HG03108 (cell line): ENCODE measurements at regions not wholly inside any gene's neighbourhood (a gene's known extent, or its start where the extent isn't known, plus 50 kb on each side); places are given as distances from the start of the nearest gene placed in this dataset.

Experiments
- ATAC-seq: cut with Tn5 transposase; IDR thresholded peaks from one replicate; pipeline ENCODE4 v1.9.1; 2021; ENCODE audit warnings: moderate library complexity; ENCODE audit not compliant: unreplicated experiment

GRCh38 chr5:63894690-63895089 lies 67.6 kb downstream of the HTR1A start:
- ATAC-seq = no peak

- ATAC-seq = no peak
Observed at GRCh38 chr5:63878788-63879187, 83.5 kb downstream of the HTR1A start.

GRCh38 chr5:63877961-63878360 lies 84.3 kb downstream of the HTR1A start:
- no peak for ATAC-seq

GRCh38 chr5:63860379-63860778 lies 101.9 kb downstream of the HTR1A start:
- ATAC-seq = no peak

GRCh38 chr5:63854076-63854475 lies 108.2 kb downstream of the HTR1A start:
- ATAC-seq = no peak

GRCh38 chr5:63843190-63843589 lies 119.1 kb downstream of the HTR1A start:
- no peak for ATAC-seq

- ATAC-seq = no peak
Observed at GRCh38 chr5:63837437-63837836, 124.8 kb downstream of the HTR1A start.

GRCh38 chr5:63831381-63831780 lies 130.9 kb downstream of the HTR1A start:
- no peak for ATAC-seq

GRCh38 chr5:63825984-63826383 lies 136.3 kb downstream of the HTR1A start:
- ATAC-seq = no peak

- ATAC-seq = no peak
Observed at GRCh38 chr5:63823583-63823982, 138.7 kb downstream of the HTR1A start.

- ATAC-seq = no peak
Observed at GRCh38 chr5:63822614-63823013, 139.6 kb downstream of the HTR1A start.

GRCh38 chr5:63820577-63820976 lies 141.7 kb downstream of the HTR1A start:
- ATAC-seq = no peak

GRCh38 chr5:63812693-63813092 lies 149.6 kb downstream of the HTR1A start:
- no peak for ATAC-seq

- no peak for ATAC-seq
Observed at GRCh38 chr5:63811961-63812360, 150.3 kb downstream of the HTR1A start.

GRCh38 chr5:63811286-63811685 lies 151.0 kb downstream of the HTR1A start:
- ATAC-seq = no peak

GRCh38 chr5:63805151-63805550 lies 157.1 kb downstream of the HTR1A start:
- ATAC-seq = no peak

- no peak for ATAC-seq
Observed at GRCh38 chr5:63803165-63803564, 159.1 kb downstream of the HTR1A start.

- ATAC-seq = no peak
Observed at GRCh38 chr5:63794979-63795378, 167.3 kb downstream of the HTR1A start.

- ATAC-seq = no peak
Observed at GRCh38 chr5:63794296-63794695, 167.9 kb downstream of the HTR1A start.

- no peak for ATAC-seq
Observed at GRCh38 chr5:63774939-63775338, 187.3 kb downstream of the HTR1A start.

GRCh38 chr5:63768221-63768620 lies 194.0 kb downstream of the HTR1A start:
- ATAC-seq = no peak

GRCh38 chr5:63760965-63761364 lies 201.3 kb downstream of the HTR1A start:
- no peak for ATAC-seq

GRCh38 chr5:63743096-63743798 lies 219.0 kb downstream of the HTR1A start:
- no peak for ATAC-seq
